GM20431 (cell line): ENCODE measurements at regions not wholly inside any gene's neighbourhood (a gene's known extent, or its start where the extent isn't known, plus 50 kb on each side); places are given as distances from the start of the nearest gene placed in this dataset.

ENCODE experiments used
- in situ Hi-C: fragments of 300-500 bp; cut with MseI, MboI; formaldehyde crosslinking; loops from one replicate; pipeline ENCODE4 v1.15.0; 2020; ENCODE audit warnings: low sequenced_read_pairs; ENCODE audit not compliant: unreplicated experiment

DNA sequence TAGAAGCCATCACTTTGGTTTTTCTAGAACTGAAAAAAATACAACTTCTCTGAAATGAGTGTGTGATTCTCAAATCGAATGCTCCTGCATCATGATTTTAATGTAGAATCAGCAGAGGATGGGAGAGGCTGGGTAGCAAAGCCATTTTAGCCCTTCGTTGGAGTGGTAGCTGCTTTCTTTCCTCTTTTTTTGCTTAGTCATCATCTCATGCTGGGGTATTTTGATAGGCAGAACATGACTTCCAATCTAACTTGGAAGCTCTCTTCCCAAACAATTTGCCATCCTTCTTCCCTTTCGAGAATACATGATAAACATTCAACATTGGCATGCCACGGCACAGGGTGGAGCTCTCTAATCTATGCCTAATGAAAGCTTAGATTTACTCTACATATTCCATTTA is 311.2 kb upstream of the LRATD1 start:
- in situ Hi-C loops = no loop called here

DNA sequence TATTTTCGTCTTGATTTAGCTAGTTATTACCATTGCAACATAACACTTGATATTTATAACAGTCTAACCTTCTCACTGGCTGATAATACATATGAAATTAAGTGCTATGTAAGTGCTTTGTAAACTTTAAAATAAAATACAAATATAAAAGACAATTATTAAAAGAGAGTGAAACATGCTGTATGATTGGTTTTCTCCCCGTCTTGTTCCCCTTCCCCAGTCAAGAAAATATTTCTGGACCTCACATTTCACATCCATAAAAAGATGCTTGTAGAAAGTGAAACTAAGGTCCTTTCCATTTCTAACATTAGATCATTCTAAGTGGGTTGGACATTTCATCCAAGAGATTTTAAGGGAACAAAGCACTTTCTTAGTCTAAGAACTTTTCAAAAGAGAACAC is 310.2 kb upstream of the LRATD1 start:
- in situ Hi-C loops = no loop called here

GRCh38 chr2:14324308-14324707 is 308.2 kb upstream of the LRATD1 start:
- in situ Hi-C loops = no loop called here

DNA sequence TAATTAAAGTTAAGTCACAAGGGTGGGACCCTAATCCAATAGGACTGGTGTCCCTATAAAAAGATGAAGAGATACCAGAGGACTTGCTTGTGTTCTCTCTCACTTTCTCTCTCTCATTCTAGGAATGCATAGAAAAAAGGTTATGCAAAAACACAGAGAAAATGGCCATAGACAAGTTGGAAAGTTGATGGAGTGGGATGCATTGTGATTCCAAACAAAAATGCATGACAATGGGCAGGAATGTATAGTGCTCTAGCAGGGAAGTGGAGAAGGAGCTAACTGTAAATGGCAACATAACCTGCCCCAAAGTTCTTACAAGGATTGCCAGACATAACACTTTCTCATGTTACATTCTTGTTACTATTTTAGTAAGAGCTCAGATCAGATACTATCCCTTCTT is 301.6 kb upstream of the LRATD1 start:
- in situ Hi-C loops = no loop called here

DNA sequence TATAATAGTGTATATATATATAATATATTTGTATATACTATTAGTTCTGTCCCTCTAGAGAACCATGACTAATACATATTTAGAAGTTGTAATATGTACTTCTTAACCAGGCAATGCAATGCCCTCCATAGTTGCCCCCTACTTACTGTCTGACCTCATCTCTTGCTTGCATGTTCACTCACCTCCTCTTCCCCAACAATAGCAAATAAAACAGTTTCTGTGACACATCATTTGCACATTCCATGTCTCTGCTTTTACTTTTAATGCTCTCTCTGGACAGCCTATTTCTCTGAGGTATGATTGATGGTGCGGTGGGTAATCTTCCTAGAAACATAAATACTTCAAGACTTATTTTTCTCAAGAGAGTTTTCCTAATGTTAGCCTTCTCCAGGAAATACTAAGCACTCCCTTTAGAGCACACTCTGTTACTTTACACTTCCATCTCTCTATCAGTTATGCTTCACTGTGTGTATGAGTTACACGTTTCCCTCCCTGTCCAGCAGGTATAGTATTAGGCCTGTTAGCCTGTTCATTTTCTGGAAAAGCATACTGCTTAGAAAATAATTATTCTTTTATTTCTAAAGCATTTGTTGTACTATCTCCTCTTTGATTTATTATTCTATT is 295.6 kb upstream of the LRATD1 start:
- in situ Hi-C loops = no loop called here

GRCh38 chr2:14340703-14341102 is 291.8 kb upstream of the LRATD1 start:
- in situ Hi-C loops = no loop called here

DNA sequence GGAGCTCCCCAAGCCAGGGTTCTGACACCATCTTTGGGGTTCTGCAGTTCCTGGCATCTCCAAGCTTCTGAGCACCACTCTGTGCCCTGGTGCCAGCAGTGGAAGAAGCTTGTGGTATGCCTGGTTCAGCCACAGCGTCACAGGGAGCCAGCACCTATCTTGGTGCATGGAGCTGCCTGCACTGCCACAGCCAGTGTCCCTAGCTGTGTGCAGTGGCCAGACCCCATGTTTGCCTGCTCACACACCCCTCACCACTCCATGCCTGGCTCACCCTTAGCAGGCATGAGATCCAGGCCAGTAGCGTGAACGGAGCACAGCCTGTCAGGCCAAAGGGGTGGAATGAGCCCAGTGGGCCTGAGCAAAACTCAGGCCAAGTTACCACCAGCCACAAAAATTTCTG is 290.2 kb upstream of the LRATD1 start:
- in situ Hi-C loops = no loop called here

GRCh38 chr2:14344355-14344754 is 288.2 kb upstream of the LRATD1 start:
- in situ Hi-C loops = no loop called here

GRCh38 chr2:14348247-14348646 is 284.3 kb upstream of the LRATD1 start:
- in situ Hi-C loops = no loop called here

DNA sequence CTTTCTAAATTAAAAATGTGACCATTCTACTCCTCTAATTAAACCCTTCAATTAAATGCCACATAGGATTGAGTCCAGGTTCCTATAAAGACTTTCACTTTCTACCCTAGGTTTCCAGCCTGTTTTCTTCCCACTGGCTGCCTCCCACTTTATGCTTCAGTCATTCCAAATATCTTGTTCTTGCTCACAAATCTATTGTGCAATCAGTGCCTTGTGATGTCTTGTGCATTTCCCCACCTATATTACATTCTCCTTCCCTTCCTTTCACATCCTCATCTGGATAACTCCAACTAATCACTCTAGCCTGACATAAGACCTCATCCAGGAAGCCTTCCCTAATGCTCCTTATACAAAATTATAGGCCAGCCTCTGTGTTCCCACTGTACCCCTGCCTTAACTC is 281.7 kb upstream of the LRATD1 start:
- in situ Hi-C loops = no loop called here

DNA sequence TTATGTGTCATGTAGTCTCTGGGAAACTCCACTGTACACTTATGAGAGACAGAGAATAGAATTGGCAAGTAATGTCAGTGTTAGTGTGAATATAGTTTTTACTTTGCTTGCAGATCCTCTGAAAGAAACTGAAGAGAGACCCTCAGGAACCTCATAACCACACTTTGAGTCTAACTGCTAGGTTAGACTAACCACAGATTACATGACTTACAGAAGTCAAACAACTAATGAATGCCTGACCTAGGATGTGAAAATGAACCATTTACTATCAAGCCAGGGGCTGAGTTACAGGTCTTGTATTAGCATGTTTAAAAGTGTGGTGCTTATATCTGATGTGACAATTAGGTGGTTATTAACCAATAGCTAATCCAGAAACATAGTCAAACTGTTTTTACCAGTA is 280.4 kb upstream of the LRATD1 start:
- in situ Hi-C loops = no loop called here

- in situ Hi-C loops = no loop called here
Measured at GRCh38 chr2:14354231-14354630, 278.3 kb upstream of the LRATD1 start.

DNA sequence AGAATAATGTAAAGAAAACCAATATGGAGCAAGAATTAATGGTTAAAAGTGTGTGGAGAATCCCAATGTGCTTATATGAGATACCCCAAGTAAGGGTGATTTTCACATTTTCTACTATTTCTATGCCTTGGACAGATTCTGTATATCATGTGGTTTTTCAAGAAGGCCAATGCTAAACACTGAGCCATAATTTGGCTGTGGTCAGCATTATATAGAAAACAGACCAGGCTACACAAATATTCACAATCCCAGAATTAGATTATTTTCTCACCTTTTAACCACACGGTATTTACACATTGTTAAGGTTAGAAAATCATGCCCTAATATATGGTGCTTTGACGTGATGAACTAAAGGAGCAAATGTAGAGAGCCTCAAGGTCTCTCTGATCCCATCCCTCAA is 277.4 kb upstream of the LRATD1 start:
- in situ Hi-C loops = no loop called here

DNA sequence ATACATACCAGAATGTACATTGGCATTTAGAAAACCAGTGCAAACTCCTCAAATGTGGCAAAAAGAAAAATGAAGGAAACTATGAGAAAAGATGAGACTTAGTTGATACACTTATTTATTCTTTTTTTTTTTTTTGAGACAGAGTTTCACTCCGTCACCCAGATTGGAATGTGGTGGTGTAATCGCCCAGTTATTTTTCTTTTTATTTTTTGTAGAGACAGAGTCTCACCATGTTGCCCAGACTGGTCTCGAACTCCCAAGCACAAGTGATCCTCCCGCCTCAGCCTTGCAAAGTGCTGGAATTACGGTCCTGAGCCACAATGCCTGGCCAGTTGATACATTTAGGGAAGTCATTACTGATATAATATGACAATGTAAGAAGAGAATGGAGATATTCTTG is 274.2 kb upstream of the LRATD1 start:
- in situ Hi-C loops = no loop called here

DNA sequence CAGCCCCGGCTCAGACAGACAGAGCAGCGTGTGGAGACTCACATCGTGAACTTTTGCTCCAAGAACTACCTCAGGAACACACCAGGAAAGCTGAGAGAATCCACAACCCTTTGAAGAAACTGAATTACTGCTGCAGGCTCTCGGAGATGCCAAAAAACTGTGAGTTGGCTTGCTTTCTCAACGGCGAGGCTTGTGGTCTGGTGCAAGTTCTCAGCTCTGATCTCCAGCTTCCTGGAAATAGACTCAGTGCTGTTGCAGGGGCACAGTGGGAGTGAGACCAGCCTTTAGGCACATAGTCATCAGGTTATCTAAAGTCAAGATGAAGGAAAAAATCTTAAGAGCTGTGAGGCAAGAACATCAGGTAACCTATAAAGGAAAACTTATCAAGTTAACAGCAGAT is 273.7 kb upstream of the LRATD1 start:
- in situ Hi-C loops = no loop called here

- in situ Hi-C loops = no loop called here
Measured at GRCh38 chr2:14363137-14363536, 269.4 kb upstream of the LRATD1 start.

DNA sequence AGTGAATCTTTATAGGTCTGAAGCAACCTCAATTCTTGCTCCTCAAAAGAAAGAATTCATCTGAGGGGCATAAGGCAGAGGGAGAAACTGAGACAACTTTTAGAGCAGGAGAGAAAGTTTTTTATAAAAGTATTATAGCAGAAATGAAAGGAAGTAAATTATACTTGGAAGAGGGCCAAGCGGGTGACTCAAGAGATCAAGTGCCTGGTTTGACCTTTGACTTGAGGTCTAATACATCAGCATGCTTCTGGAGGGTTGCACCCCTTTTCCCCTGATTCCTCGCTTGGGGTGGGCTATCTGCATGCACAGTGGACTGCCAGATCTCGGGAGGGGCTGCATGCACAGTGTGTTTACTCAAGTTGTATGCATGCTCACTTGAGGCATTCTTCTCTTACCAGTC is 268.5 kb upstream of the LRATD1 start:
- in situ Hi-C loops = no loop called here

DNA sequence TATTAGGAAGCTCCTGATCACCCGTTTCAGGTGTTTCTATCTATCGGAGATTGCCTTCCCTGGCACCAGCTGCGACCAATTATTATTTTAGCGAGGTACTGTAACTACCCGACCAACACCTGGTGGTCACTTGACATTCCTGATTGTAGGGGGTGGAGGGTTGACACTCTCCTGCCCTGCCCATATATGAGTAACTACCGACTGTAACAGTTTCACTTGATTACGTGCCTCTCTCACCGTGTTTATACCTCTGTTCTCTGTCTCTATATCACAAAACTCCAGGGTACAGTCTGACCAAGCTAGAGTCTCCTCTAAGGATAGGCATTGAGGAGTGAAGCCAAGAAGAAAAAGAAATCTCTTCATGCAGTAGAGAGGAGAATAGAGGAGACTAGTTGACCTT is 268.0 kb upstream of the LRATD1 start:
- in situ Hi-C loops = no loop called here

DNA sequence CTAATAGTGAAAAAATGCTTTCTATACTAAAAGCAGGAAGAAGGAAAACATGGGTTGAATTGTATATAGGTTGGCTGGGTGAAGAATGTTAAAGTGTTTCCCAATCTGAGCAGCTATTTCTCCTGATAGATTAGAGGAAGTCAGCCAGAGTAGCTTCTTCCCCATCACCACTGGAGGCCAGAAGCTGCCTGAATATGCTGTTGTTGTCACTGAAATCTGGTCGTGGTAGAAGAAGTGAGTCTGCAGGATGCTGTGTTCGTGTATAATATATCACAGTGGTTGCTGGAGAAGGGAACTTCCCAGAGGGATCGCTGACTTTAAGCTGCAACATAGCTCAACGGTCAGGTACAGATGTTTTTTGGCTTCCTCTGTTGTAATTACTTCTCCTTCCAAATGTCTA is 247.5 kb upstream of the LRATD1 start:
- in situ Hi-C loops = no loop called here

GRCh38 chr2:14387332-14387731 is 245.2 kb upstream of the LRATD1 start:
- in situ Hi-C loops = no loop called here

- in situ Hi-C loops = no loop called here
Measured at GRCh38 chr2:14388724-14389123, 243.8 kb upstream of the LRATD1 start.

DNA sequence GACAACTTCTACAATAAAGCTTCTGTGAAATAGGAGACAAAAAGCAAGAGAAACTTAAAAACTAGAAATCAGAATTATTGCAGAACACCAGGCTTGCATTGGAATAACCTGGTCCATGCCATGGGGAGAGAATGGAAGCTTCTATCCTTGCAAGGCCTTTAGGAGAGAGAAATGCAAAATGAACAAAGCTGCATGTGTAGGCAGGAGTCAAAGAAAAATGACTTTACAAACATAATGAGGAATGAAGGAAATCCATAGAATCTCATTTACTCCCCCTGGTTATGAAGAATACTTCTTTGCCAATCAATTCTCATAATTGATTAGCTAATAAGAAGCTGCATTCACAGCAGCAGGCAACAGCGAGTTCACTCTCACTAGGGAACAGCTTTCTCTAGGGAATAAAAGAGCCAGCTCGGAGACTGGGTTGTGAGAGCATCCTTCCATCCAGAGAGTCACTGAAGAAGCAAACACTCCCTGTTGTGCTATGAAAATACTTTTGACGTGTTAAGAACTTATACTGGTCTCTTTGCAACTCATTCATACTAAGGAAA is 235.9 kb upstream of the LRATD1 start:
- in situ Hi-C loops = no loop called here
